Mesodermal cell (in vitro differentiated cells): ENCODE measurements at regions not wholly inside any gene's neighbourhood (a gene's known extent, or its start where the extent isn't known, plus 50 kb on each side); places are given as distances from the start of the nearest gene placed in this dataset.
A peak's percentile ranks its signal among the peaks of the same experiment; 100 is the strongest.

Source experiments
- H3K27ac ChIP-seq: 2 replicates; pipeline ENCODE4 v1.7.0; 2013; ENCODE audit warnings: mild to moderate bottlenecking, low read depth, low read length, moderate library complexity; ENCODE audit not compliant: severe bottlenecking
- H3K36me3 ChIP-seq: 2 replicates; pipeline ENCODE4 v1.7.1; 2013; ENCODE audit warnings: mild to moderate bottlenecking, low read length, moderate library complexity; ENCODE audit not compliant: control insufficient read depth, insufficient read depth
- H3K4me1 ChIP-seq: one replicate; pipeline ENCODE4 v1.7.1; 2013; ENCODE audit warnings: mild to moderate bottlenecking, low read length; ENCODE audit not compliant: insufficient read depth, control insufficient read depth, poor library complexity, severe bottlenecking
- H3K4me3 ChIP-seq: 2 replicates; pipeline ENCODE4 v1.7.0; 2013; ENCODE audit warnings: low read length, control low read depth, mild to moderate bottlenecking; ENCODE audit not compliant: insufficient read depth, poor library complexity, severe bottlenecking; ENCODE audit errors: extremely low read depth
- H3K9me3 ChIP-seq: 2 replicates; pipeline ENCODE4 v1.7.1; 2013; ENCODE audit warnings: mild to moderate bottlenecking, low read length, moderate library complexity; ENCODE audit not compliant: control insufficient read depth
- WGBS, 2 experiments: methylation state at CpG; one replicate each; pipeline ENCODE4 v1.1.5; 2013; ENCODE audit warnings: missing lambda C conversion rate in 2 of 2; ENCODE audit not compliant: insufficient coverage in 2 of 2; 5-methylcytosine and 5-hydroxymethylcytosine counted together

GRCh38 chrY:15624928-15625327 lies 1100.6 kb downstream of the NLGN4Y start:
- no peak overlapping the region for H3K27ac ChIP-seq
- WGBS, 2 experiments: no CpG with 5 or more reads among the region's 2 CpGs

GRCh38 chrY:15648198-15648597 lies 1123.9 kb downstream of the NLGN4Y start:
- H3K4me1 ChIP-seq: no peaks in the 10 kb centered on the region
- H3K4me3 ChIP-seq: no peak overlapping the region
- no peaks in the 10 kb centered on the region for H3K36me3 ChIP-seq
- no peaks in the 10 kb centered on the region for H3K9me3 ChIP-seq
- no peak overlapping the region for H3K27ac ChIP-seq

More at GRCh38 chrY:15624928-15625327, 1100.6 kb downstream of the NLGN4Y start:
- no peaks in the 10 kb centered on the region for H3K9me3 ChIP-seq
- H3K36me3 ChIP-seq: no peaks in the 10 kb centered on the region
- H3K4me1 ChIP-seq: no peaks in the 10 kb centered on the region
- no peak overlapping the region for H3K4me3 ChIP-seq

GRCh38 chrY:15650056-15650455 lies 1125.7 kb downstream of the NLGN4Y start:
- H3K4me3 ChIP-seq: no peak overlapping the region
- 100% methylated on average over 1 of the region's 2 CpGs; no CpG with 5 or more reads in 1 of the 2 experiments for WGBS, 2 experiments
- H3K4me1 ChIP-seq: no peaks in the 10 kb centered on the region
- no peaks in the 10 kb centered on the region for H3K9me3 ChIP-seq
- H3K27ac ChIP-seq: no peak overlapping the region
- H3K36me3 ChIP-seq: no peaks in the 10 kb centered on the region

GRCh38 chrY:15688531-15688930 lies 1164.2 kb downstream of the NLGN4Y start:
- H3K9me3 ChIP-seq: no peaks in the 10 kb centered on the region
- H3K36me3 ChIP-seq: no peaks in the 10 kb centered on the region
- no peak overlapping the region for H3K27ac ChIP-seq
- no peaks in the 10 kb centered on the region for H3K4me1 ChIP-seq
- WGBS, 2 experiments: no CpG with 5 or more reads among the region's 1 CpG
- no peak overlapping the region for H3K4me3 ChIP-seq

GRCh38 chrY:15689994-15690393 lies 1165.7 kb downstream of the NLGN4Y start:
- no peak overlapping the region for H3K4me3 ChIP-seq
- H3K4me1 ChIP-seq: no peaks in the 10 kb centered on the region
- no CpG with 5 or more reads among the region's 1 CpG for WGBS, 2 experiments
- H3K9me3 ChIP-seq: no peaks in the 10 kb centered on the region
- H3K36me3 ChIP-seq: no peaks in the 10 kb centered on the region
- H3K27ac ChIP-seq: no peak overlapping the region

GRCh38 chrY:15702131-15702530 lies 1177.8 kb downstream of the NLGN4Y start:
- Histone ChIP-seq H3K9me3 (no peaks in the 10 kb centered on the region), H3K4me1 (no peaks in the 10 kb centered on the region)
- no CpG with 5 or more reads among the region's 1 CpG for WGBS, 2 experiments

GRCh38 chrY:15704906-15705305 lies 1180.6 kb downstream of the NLGN4Y start:
- H3K36me3 ChIP-seq: no peaks in the 10 kb centered on the region
- H3K9me3 ChIP-seq: no peaks in the 10 kb centered on the region
- 20 to 59% methylated on average over 1 to 3 of the region's 5 CpGs for WGBS, 2 experiments
- no peaks in the 10 kb centered on the region for H3K4me1 ChIP-seq
- no peak overlapping the region for H3K27ac ChIP-seq
- no peak overlapping the region for H3K4me3 ChIP-seq

More at GRCh38 chrY:15702131-15702530, 1177.8 kb downstream of the NLGN4Y start:
- Histone ChIP-seq H3K27ac (no peak overlapping the region), H3K36me3 (no peaks in the 10 kb centered on the region), H3K4me3 (no peak overlapping the region)

- 67 to 73% methylated on average over 1 to 2 of the region's 5 CpGs for WGBS, 2 experiments
- no peaks in the 10 kb centered on the region for H3K36me3 ChIP-seq
- no peaks in the 10 kb centered on the region for H3K9me3 ChIP-seq
- H3K4me3 ChIP-seq: no peak overlapping the region
- H3K27ac ChIP-seq: peak overlapping the region; percentile 94
- no peaks in the 10 kb centered on the region for H3K4me1 ChIP-seq
Measured at GRCh38 chrY:15749533-15750433, 1225.5 kb downstream of the NLGN4Y start.

GRCh38 chrY:15751001-15751400 lies 1226.7 kb downstream of the NLGN4Y start:
- Histone ChIP-seq H3K9me3 (no peaks in the 10 kb centered on the region), H3K36me3 (no peaks in the 10 kb centered on the region), H3K4me1 (no peaks in the 10 kb centered on the region), H3K4me3 (no peak overlapping the region), H3K27ac (peak overlapping the region; percentile 94)
- no CpG with 5 or more reads among the region's 2 CpGs for WGBS, 2 experiments

- 80 to 95% methylated on average over 2 of the region's 5 CpGs for WGBS, 2 experiments
- no peaks in the 10 kb centered on the region for H3K36me3 ChIP-seq
- H3K4me1 ChIP-seq: no peaks in the 10 kb centered on the region
- no peak overlapping the region for H3K4me3 ChIP-seq
- H3K9me3 ChIP-seq: no peaks in the 10 kb centered on the region
- no peak overlapping the region for H3K27ac ChIP-seq
Measured at GRCh38 chrY:15756266-15756665, 1231.9 kb downstream of the NLGN4Y start.

GRCh38 chrY:15773579-15773978 lies 1249.2 kb downstream of the NLGN4Y start:
- no CpG with 5 or more reads among the region's 3 CpGs for WGBS, 2 experiments
- H3K4me1 ChIP-seq: peaks cover 3% of the 10 kb centered on the region
- H3K4me3 ChIP-seq: no peak overlapping the region
- no peak overlapping the region for H3K27ac ChIP-seq
- no peaks in the 10 kb centered on the region for H3K36me3 ChIP-seq
- no peaks in the 10 kb centered on the region for H3K9me3 ChIP-seq
